Parathyroid adenoma (tissue), 2 donors: ENCODE measurements at regions not wholly inside any gene's neighbourhood (a gene's known extent, or its start where the extent isn't known, plus 50 kb on each side); places are given as distances from the start of the nearest gene placed in this dataset.

Experiments
- H2AFZ ChIP-seq: fragments of 300-600 bp; sonication (generic); one replicate; pipeline ENCODE4 v1.7.0; 2017; ENCODE audit warnings: antibody characterized with exemption, mild to moderate bottlenecking
- H3K27ac ChIP-seq: fragments of 300-600 bp; sonication (generic); one replicate; pipeline ENCODE4 v1.7.0; 2017
- H3K27me3 ChIP-seq: fragments of 300-600 bp; sonication (generic); one replicate; pipeline ENCODE4 v1.7.0; 2017; ENCODE audit warnings: low read length; ENCODE audit not compliant: control insufficient read depth, insufficient read depth
- H3K36me3 ChIP-seq: fragments of 300-600 bp; sonication (generic); one replicate; pipeline ENCODE4 v1.7.0; 2017; ENCODE audit warnings: low read length; ENCODE audit not compliant: control insufficient read depth, insufficient read depth
- H3K4me1 ChIP-seq: fragments of 300-600 bp; sonication (generic); one replicate; pipeline ENCODE4 v1.7.0; 2017; ENCODE audit warnings: control low read depth
- H3K4me2 ChIP-seq: fragments of 300-600 bp; sonication (generic); one replicate; pipeline ENCODE4 v1.7.0; 2017; ENCODE audit warnings: low read length
- H3K4me3 ChIP-seq: fragments of 300-600 bp; sonication (generic); one replicate; pipeline ENCODE4 v1.7.0; 2017; ENCODE audit warnings: low read depth, low read length
- H3K79me2 ChIP-seq: fragments of 300-600 bp; sonication (generic); one replicate; pipeline ENCODE4 v1.7.0; 2017; ENCODE audit warnings: control low read depth
- H3K9ac ChIP-seq: fragments of 300-600 bp; sonication (generic); one replicate; pipeline ENCODE4 v1.7.0; 2017; ENCODE audit warnings: mild to moderate bottlenecking
- H3K9me3 ChIP-seq: fragments of 300-600 bp; sonication (generic); one replicate; pipeline ENCODE4 v1.7.0; 2017; ENCODE audit warnings: low read length; ENCODE audit not compliant: control insufficient read depth
- CTCF ChIP-seq: fragments of 300-600 bp; sonication (generic); IDR thresholded peaks from one replicate; pipeline ENCODE4 v1.7.0; 2017; ENCODE audit warnings: antibody characterized with exemption, mild to moderate bottlenecking
- donor health status: primary hyperparathyroidism.

- Histone ChIP-seq H3K36me3 (no peaks in the 10 kb centered on the region), H2AFZ (no peak overlapping the region), H3K27ac (no peak overlapping the region), H3K4me1 (no peaks in the 10 kb centered on the region), H3K9ac (no peak overlapping the region), H3K9me3 (no peaks in the 10 kb centered on the region), H3K27me3 (no peaks in the 10 kb centered on the region), H3K4me2 (no peak overlapping the region), H3K79me2 (no peaks in the 10 kb centered on the region), H3K4me3 (no peak overlapping the region)
- no peak for TF ChIP-seq CTCF
These were observed 648.3 kb upstream of the CFAP20DC start for GRCh38 chr3:59698091-59698490.

- Histone ChIP-seq H3K9ac (no peak overlapping the region), H3K4me3 (no peak overlapping the region), H2AFZ (no peak overlapping the region), H3K79me2 (no peaks in the 10 kb centered on the region), H3K36me3 (no peaks in the 10 kb centered on the region), H3K9me3 (no peaks in the 10 kb centered on the region), H3K4me2 (no peak overlapping the region), H3K4me1 (no peaks in the 10 kb centered on the region), H3K27me3 (no peaks in the 10 kb centered on the region), H3K27ac (no peak overlapping the region)
- no peak for TF ChIP-seq CTCF
These were observed 647.0 kb upstream of the CFAP20DC start for GRCh38 chr3:59696783-59697182.

DNA sequence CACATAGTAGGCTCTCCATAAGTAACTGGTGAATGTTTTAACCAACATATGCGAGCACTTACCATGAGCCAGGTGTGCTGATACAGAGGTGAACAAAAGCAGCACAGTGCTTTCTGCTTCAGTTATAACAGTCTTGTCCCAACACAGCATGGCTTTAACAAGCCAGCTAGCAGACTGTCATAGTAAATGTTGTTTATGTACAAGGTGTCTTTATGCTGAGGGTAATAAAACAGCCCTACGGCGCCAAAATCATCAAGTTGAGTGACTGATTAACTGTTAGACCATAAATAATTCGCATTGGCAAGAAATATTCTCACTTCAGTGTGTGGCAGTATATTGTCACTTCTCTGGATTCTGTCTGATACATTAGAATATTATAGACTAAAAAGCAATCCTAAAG lies 646.0 kb upstream of the CFAP20DC start:
- no peak overlapping the region for H3K27ac ChIP-seq
- no peak overlapping the region for H3K9ac ChIP-seq
- no peak overlapping the region for H3K4me2 ChIP-seq
- H3K4me1 ChIP-seq, result no peaks in the 10 kb centered on the region
- H3K9me3 ChIP-seq, result no peaks in the 10 kb centered on the region
- no peak overlapping the region for H3K4me3 ChIP-seq
- no peak for TF ChIP-seq CTCF
- no peaks in the 10 kb centered on the region for H3K36me3 ChIP-seq
- no peaks in the 10 kb centered on the region for H3K27me3 ChIP-seq
- no peaks in the 10 kb centered on the region for H3K79me2 ChIP-seq
- no peak overlapping the region for H2AFZ ChIP-seq

GRCh38 chr3:59692117-59692516 lies 642.3 kb upstream of the CFAP20DC start:
- H3K9ac ChIP-seq, result no peak overlapping the region
- no peak for TF ChIP-seq CTCF
- no peaks in the 10 kb centered on the region for H3K79me2 ChIP-seq
- H3K4me1 ChIP-seq, result no peaks in the 10 kb centered on the region
- no peaks in the 10 kb centered on the region for H3K36me3 ChIP-seq
- H3K27ac ChIP-seq, result no peak overlapping the region
- H3K9me3 ChIP-seq, result no peaks in the 10 kb centered on the region
- no peak overlapping the region for H2AFZ ChIP-seq
- no peak overlapping the region for H3K4me3 ChIP-seq
- no peaks in the 10 kb centered on the region for H3K27me3 ChIP-seq
- no peak overlapping the region for H3K4me2 ChIP-seq

GRCh38 chr3:59690886-59691285 lies 641.1 kb upstream of the CFAP20DC start:
- H2AFZ ChIP-seq, result no peak overlapping the region
- no peaks in the 10 kb centered on the region for H3K27me3 ChIP-seq
- no peak overlapping the region for H3K9ac ChIP-seq
- no peak for TF ChIP-seq CTCF
- no peaks in the 10 kb centered on the region for H3K36me3 ChIP-seq
- H3K9me3 ChIP-seq, result no peaks in the 10 kb centered on the region
- no peaks in the 10 kb centered on the region for H3K4me1 ChIP-seq
- H3K4me2 ChIP-seq, result no peak overlapping the region
- H3K4me3 ChIP-seq, result no peak overlapping the region
- H3K79me2 ChIP-seq, result no peaks in the 10 kb centered on the region
- H3K27ac ChIP-seq, result no peak overlapping the region
